ENCODE measurements at regions not wholly inside any gene's neighbourhood (a gene's known extent, or its start where the extent isn't known, plus 50 kb on each side); places are given as distances from the start of the nearest gene placed in this dataset.
"Not testable (repeated sequence)": the region's sequence is repeated elsewhere in the genome, so short reads cannot be mapped to it uniquely, and the experiment has no call there.

DNA sequence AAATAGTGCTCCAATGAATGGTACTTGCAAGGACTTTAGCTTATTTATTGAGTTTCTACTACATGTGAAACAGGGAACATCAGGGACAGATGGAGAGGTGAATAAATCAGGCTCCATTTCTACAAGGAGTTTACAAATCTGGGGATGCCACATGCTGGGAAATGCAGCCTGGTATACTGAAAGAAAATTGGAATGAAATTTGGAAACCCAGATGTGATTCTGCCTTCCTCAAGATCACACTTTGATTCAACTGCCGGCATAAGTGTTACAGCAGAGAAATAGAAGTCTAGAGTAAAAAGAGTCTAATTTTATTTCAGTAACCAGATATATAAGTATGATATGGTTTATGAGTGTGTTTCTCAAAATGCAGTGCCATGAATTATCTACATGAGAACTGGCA, 1408.4 kb upstream of the C9orf72 start:
- DNase-seq (ENCODE audit: low read depth), result no peak

DNA sequence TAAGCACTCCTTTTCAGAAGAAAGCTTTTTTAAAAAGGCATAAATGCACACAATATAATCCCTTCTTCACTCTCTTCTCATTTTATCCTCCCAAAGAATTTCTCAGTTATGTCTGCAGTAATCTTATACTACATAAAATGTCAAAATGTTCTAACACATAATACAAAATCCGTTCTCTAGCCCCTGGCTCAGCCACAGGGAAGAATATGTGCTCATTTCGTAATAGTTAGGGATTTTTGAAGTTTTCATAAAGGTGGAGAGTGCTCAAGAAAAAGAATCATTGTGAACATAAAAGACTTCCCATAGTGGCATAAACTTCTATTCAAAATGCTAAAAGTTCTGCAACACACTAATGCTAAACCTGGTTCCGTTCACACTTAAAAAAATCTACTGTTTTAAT, 1410.7 kb upstream of the C9orf72 start:
- DNase-seq (ENCODE audit: low read depth), result no peak

DNA sequence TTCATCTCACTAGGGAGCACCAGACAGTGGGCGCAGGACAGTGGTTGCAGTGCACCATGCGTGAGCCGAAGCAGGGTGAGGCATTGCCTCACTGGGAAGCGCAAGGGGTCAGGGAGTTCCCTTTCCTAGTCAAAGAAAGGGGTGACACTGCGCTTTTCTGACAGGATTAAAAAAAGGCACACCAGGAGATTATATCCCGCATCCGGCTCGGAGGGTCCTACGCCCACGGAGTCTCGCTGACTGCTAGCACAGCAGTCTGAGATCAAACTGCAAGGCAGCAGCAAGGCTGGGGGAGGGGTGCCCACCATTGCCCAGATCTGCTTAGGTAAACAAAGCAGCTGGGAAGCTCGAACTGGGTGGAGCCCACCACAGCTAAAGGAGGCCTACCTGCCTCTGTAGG, 1416.7 kb upstream of the C9orf72 start:
- not testable (repeated sequence) for DNase-seq (ENCODE audit: low read depth)

DNA sequence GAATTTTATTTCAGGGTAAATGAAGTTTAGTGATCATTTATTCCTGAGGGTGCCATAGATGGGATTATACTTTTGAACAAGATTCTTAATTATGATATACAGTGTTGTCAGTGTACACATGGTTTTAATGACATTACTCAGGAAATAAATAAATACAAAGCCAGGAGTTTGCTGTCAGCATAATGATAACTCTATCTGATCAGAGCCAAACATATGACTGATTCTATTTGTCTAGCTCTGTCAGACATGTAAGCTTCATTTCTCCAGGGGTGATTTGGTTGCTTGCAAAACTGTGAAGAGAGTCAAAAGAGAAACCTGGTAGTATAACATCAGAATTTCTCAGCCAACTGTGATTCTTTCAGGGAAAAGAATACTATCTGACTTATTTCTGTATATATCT, 1425.8 kb upstream of the C9orf72 start:
- DNase-seq (ENCODE audit: low read depth), result no peak

DNA sequence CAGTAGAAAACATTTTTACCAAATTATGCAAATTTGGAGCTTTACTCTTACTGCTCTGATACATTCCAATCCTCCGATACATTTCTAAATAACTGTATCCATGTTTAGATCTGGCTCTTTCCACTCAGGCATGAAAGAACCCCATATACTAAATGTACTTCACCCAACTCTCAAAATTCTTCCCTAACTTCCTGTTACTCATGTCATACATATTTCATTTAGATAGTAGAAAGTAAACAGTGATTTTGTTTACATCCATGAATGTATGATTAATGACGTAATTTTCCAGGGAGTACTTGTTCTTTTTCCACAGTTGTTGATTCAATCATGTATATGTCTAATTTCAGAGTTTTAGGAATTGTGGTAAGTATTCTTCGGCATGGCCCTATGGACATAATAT, 1426.5 kb upstream of the C9orf72 start:
- DNase-seq (ENCODE audit: low read depth), result no peak

DNA sequence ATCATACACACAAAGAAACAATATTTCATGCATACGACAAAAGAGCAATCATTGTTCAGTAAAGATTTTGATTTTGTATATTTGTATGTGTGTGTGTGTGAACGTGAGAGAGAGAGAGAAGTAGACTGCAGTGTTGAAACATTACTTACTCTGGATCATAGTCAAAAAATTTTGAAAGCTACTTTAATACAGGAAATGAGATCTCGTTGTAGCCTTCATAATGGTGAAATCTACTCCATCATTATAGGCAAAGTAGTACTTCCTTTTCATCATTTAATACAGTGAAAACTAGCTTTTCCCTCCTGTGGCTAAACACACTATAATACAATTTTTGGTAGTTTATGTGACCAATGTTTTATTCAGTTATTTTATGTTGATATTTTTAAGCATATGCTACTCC, 1427.7 kb upstream of the C9orf72 start:
- no peak for DNase-seq (ENCODE audit: low read depth)

DNA sequence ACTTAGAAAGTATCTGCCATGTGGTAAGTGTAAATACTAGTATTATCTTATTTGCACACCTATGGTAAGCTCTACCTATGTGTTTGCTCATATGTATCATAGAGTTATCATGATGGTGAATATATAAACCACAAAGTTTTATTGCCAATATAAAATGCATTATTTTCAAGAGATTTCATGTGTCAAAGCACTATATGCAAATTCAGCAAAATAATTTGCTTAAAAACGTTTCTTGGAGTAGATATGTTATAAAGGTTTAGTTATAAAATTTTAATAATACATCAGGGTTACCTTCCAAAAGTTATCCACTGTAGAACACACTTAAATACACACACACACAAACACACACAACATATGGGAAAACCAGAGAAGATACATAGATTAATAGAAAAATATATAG, 1431.7 kb upstream of the C9orf72 start:
- no peak for DNase-seq (ENCODE audit: low read depth)

DNA sequence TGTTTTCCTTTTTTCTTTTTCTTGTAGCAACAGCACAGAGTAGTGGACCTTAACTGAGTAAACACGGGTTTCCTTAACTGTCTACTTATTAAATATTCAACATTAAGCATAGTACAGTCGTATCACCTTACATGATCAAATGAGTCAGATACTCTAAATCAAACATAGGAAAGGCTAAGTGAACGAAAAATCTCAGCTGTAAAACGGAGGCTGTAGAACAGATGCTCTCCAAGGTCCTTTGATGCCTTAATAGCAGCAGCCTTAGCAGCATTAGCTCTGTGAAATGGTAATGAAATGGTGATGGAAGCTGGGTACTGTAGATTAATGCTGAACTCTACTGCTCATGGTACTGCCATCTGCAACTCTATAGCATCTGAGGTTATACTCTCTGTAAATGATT, 1433.3 kb upstream of the C9orf72 start:
- DNase-seq (ENCODE audit: low read depth), result peak; percentile 43

DNA sequence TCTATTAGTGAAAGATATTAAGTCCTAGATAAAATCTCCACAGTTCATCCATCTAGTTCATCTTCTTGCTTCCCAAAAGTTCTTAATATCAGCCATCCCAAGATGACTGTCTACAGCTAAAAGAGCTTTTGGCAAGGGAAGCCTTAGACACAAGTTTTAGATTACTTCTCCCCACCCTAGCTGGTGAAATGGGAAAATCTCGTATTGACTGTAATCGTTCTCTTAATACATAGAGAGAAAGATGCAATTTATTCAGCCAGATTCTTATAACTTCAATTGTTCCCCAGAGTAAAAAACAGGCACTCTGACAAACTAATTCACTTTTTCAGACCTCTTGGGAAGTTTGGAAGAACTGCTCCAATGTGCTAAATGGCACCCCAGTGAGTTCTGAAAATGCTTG, 1439.6 kb upstream of the C9orf72 start:
- DNase-seq (ENCODE audit: low read depth), result no peak

DNA sequence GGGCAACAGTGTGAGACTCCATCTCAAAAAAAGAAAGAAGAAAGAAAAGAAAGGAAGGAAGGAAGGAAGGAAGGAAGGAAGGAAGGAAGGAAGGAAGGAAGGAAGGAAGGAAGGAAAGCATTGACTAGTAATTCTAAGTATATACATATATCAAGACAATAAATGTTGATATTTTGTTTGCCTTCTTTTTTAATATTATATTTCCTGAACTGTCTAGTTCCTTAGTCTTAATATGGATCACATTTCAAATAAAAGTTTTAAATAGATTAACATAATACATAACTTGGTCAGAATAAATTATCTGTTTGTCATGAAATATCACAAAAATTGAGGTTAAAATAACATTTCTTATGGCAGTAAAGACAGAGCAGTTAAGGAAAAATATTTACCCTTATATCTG, 1448.4 kb upstream of the C9orf72 start:
- no peak for DNase-seq (ENCODE audit: low read depth)

DNA sequence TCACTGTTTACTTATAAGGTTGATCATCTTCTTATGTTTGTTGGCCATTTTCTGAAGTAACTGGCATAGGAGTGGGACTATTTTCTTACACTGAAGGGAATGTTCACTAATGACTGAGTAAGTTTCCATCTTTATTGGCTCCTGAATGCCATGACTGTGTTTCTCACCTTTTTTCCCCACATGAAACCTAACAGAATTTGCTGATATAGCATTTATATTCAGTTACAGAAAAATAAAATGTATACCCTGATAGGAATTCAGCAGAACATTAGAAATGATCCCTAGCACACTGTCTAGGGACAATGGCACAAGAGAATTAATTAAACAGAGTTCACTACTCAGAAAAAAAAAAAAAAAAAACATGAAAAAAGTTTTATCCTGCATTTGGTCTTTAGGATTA, 1465.1 kb upstream of the C9orf72 start:
- no peak for DNase-seq (ENCODE audit: low read depth)

DNA sequence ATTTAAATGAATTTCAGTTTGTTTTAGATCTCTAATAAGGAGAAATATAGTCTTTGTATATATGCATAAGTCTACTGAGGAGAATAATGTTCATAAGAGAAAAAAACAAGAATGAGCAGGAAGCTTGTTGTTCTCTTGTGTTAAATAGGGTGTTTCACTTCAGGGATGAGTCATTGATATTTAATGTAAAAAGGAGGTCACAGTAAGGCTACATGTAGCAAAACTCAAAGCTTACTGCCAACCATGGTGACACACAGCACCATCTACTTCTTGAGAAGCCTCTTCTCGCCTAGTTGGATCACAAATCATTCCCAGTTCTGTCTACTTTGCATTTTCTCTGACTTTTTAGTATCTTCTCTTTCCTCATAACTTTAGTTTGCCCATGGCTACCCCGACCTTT, 1466.0 kb upstream of the C9orf72 start:
- DNase-seq (ENCODE audit: low read depth), result peak; percentile 79

DNA sequence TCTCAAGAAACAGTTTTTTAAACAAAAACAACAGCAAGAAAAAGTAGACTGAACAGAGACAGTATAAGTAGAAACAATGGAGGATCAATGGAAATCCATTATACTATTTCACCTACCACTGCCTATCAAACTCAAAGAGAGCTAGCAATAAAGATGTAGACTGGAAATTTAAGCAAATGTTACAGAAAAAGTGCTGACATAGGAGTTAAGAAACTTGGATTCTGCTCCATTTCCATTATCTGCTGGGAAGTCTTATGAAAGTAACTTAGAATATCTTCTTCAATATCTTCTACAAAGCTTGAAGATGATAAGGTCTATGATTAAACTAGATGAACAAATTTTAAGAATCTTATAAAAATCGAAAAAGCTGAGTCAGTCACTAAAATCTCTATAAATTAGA, 1469.8 kb upstream of the C9orf72 start:
- no peak for DNase-seq (ENCODE audit: low read depth)

DNA sequence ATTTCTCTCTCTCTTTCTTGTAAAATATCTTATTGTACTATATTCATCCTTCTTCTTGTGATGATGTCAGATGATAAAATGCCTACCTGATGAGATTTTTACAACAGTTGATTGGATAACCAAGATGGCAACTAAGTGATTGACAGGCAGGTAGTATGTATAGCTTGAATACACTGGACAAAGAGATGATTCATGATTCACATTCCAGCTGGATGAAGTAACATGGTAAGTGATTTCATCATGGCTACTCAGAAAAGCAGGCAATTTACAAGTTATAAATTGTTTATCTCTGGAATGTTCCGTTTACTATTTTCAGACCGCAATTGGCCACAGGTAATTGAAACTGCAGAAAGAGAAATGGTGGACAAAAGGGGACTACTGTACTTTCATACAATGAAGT, 1471.7 kb upstream of the C9orf72 start:
- DNase-seq (ENCODE audit: low read depth), result peak; percentile 63

DNA sequence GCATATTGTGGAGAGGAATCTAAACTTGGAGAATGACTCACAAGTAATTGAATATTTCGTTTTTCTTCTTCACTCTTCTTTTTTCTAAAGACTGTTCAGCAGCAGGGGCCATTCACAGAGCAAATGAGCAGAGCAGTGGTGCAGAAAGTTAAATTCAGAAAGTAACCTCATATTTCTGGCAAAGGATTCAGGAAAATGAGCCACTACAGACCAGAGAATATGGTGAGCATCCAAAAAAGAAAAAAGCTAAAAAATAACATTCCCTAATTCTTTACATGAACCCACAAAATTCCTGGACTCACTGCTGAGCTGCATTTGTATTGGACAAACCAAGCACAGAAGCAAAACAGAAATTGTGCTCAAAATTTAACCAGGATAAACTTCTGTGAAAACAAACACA, 1486.8 kb upstream of the C9orf72 start:
- no peak for DNase-seq (ENCODE audit: low read depth)

DNA sequence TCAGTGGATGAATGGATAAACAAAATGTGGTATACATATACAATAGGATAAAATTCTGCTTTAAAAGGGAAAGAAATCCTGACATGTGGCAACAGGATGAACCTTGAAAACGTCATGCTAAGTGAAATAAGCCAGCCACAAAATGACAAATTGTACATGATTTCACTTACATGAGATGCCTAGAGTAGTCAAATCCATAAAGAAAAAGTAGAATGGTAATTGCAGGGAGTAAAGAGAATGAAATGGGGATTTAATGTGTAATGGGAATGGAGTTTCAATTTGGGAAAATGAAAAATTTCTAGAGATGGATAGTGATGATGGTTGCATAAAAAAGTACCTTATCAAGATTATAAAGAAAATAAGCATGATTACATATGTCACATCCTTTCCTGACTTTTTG, 1489.2 kb upstream of the C9orf72 start:
- no peak for DNase-seq (ENCODE audit: low read depth)

DNA sequence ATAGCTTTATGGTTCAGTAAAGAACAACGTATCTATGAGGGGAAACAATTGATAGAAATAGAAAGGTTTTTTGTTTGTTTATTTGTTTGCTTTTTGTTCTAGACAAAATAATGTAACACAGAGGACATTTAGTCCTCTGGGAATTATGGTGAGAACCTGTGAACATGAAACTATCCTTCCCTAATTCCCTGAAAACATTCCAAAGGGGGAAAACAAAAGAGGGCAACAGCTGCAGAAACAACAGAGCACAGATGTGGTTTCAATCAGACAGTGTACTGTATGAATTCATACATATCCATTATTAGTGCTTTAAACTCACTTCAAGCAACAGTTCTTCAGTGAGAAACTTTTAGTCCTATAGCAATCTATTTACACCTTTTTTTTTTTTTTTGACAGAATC, 1489.8 kb upstream of the C9orf72 start:
- DNase-seq (ENCODE audit: low read depth), result no peak

DNA sequence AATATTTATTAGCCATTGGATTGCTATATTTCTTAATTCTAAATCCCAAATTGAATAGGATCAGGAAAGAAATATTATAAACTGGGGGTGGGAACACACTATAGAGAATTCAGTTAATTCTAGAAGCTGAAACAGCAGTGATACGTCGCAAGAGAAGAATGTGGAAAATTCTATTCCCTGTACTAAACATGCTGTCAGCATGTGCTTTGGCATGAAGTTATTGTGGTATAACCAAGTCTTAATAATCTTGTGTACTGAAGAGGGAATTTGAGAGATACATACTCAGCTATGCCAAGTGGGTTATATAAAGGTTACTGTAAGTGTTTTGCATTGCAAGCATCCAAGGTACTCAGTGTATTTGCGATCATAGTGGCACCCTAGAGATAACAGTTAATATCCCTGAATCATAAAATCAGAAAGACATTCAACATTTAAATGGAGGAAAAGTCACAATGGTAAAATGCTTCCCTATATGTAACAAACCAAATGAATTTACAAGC, 1492.9 kb upstream of the C9orf72 start:
- DNase-seq (ENCODE audit: low read depth), result no peak

DNA sequence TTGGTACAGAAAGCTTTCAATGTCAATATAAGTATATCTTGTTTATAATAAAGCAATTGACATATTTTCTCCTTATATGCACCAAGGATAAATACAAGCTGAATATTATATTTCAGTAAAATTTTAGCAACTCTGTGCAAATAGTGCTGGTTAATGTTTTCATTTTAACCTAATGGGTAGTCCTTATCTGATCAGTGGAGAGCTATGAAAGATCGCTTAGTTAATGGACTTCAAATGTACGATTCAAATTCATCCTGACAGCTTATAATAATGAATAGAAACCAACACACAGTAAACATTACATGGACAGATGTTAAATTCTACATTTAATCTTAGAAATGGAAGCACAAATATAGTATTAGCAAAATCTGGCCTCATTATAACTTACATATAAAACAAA, 1495.2 kb upstream of the C9orf72 start:
- no peak for DNase-seq (ENCODE audit: low read depth)

DNA sequence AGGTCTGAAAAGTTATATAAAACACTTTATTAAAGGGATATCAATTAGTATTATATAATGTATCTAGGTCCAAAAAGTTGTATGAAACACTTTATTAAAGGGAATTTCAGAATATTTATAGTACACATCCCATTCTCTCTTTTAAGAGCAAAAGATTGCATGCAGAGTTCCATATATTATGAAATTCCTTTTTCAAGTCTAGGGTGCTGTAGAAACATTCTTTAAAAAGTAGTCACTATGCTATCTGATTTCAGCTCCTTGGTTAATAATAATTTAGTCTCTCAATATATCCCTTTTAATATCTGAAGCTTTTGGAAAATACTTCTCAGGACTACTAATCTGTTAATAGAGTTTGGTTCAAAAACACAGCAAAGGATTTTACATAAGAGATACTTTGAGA, 1496.1 kb upstream of the C9orf72 start:
- no peak for DNase-seq (ENCODE audit: low read depth)

DNA sequence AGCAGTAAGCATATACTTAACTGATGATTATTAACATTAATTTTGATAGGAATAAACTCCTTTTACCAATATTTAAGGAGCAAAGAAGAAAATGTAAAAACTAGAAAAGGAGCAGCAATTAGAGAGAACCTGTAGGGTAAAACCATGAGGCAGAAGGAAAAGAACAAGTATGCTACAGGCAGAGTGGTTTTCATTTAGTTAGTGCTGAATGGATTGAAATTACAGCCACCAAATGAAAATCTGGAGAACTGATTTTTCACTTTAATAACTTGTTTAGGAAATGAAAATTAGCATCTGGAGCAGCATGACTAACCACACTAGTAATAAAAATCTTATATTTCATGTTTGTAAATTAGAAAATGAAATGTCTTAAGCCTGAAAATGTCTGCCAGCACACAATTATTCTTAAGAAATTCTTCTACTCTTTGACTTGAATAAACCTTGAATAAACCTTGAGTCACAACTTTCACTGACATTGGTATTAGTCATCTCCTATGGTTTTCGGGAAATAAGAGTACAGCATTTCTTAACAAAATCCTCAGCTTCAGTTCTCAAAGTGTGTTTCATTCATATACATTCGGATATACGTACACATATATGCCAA, 1504.9 kb upstream of the C9orf72 start:
- peak; percentile 90 for DNase-seq (ENCODE audit: low read depth)

DNA sequence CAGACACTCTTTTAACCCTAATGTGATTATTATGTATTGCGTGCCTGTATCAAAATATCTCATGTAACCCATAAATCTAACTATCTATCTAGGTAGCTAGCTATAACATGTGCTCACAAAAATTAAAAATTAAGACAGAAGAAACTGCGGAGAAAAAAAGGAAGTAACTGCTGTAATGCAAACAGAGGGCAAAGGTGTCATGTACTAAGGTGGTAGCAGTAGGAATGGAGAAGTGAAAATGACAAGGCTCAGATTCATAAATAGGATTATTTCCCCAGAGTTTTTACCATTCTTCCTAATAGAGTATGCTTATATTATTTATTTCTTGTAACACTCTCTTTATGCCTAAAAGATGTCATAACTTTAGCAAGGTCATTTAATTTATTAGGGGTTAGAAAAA, 1527.5 kb upstream of the C9orf72 start:
- DNase-seq (ENCODE audit: low read depth), result no peak

DNA sequence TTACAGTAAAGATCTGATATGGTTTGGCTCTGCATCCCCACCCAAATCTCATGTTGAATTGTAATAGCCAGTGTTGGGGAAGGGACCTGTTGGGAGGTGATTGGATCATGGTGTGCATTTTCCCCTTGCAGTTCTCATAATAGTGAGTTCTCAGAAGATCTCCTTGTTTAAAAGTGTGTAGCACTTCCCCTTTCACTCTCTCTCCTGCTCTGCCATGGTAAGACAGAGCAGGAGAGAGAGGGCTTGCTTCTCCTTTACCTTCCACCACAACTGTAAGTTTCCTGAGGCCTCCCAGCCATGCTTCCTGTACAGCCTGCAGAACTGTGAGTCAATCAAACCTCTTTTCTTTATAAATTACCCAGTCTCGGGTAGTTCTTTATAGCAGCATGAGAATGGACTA, 1530.9 kb upstream of the C9orf72 start:
- not testable (repeated sequence) for DNase-seq (ENCODE audit: low read depth)

DNA sequence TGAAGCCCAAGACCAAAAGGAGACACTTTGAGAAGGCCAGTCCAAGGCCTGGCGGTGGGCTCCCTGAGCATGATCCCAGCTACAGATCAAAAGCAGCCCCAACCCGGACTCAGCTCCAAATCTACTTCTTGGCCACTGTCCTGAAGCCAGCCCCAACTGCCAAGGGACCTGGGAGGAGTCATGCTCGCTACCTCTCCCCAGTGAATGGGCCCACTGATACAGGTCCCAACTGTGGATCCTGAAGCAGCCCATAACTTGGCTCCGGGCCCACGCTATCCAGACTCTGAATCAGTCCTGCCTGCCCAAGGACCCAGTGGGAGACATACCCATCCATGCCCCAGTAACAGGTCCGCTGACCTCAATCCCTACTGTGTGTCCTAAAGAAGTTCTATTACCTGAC, 1545.3 kb upstream of the C9orf72 start:
- no peak for DNase-seq (ENCODE audit: low read depth)

DNA sequence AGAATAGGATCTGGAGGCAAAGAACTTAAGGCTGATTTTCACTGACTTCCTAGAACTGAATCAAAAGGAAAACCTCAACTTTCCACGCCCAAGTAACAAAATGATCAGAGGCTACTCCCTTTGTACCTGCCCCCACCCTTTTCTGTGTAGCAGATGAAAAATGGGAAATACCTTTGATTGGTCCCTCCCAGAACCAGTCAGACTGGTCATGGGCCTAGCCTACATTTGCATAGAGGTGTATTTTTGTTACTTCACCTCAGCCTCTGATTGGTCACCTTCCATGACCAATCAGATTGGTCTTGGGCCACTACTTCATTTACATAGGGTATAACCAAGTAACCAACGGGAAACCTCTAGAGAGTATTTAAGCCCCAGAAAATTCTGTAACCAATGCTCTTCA, 1553.5 kb upstream of the C9orf72 start:
- no peak for DNase-seq (ENCODE audit: low read depth)

Measured in renal cortical epithelial cell (primary cell).